ENCODE measurements at regions not wholly inside any gene's neighbourhood (a gene's known extent, or its start where the extent isn't known, plus 50 kb on each side); places are given as distances from the start of the nearest gene placed in this dataset.
A peak's percentile ranks its signal among the peaks of the same experiment; 100 is the strongest.

DNA sequence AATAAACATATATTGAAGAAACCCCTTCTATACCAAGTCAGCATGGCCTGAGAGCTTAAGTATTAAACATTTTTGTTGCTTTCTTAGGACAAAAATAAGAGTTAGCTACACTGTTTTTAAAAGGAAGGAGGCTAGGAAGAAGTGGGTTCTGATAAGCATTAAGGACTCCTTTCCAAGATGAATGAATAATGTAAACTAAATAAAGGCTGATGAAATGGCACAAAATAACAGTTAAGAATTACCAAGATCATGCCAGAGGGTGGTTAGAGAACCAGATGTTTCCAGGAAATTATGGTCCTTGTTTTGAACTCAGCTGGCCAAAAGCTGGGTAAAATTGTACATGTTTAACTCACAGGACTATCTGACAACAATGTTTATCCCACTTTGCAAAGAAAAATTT, 114.1 kb upstream of the ETS2 start:
- FAIRE-seq (no peak), DNase-seq (ENCODE audit: low spot score) (no peak)

DNA sequence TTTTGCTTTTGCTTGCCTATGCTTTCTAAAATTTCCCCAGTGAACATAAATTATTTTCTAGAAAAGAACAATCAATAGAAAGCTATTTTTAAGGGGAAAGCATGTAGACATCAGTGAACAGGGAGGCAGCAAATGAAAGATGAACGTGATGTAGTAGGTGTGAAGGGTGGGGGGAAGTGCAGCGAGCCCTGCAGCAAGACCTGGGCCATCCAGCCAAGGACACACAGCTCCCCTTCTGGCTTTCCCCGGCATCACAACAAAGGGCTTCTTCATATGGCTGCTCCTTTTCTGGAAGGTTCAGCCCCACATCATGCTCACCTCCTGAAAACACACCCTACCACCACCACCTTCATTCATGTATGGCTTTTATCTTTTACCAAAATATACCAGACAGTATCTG, 109.2 kb upstream of the ETS2 start:
- FAIRE-seq (no peak), DNase-seq (ENCODE audit: low spot score) (no peak)

DNA sequence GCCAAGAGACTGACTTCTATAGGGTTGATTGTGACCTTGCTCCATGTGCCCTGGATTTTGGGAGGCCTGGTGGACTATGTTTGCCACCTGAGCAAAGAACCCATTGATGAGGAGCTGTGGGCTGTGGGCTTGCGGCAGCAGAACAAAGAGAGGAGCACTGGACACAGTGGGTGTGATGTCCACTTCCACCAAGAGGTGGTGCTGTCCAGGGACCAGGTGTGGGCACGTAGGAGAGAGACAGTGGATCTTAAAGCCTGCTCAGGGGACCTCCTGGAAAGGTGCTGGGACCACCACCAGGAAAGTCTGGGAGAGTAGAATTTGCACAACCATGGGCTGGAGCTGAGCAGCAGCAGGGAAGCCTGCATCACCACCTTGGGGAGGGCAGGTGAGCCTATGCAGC, 106.7 kb upstream of the ETS2 start:
- FAIRE-seq (no peak), DNase-seq (ENCODE audit: low spot score) (no peak)

DNA sequence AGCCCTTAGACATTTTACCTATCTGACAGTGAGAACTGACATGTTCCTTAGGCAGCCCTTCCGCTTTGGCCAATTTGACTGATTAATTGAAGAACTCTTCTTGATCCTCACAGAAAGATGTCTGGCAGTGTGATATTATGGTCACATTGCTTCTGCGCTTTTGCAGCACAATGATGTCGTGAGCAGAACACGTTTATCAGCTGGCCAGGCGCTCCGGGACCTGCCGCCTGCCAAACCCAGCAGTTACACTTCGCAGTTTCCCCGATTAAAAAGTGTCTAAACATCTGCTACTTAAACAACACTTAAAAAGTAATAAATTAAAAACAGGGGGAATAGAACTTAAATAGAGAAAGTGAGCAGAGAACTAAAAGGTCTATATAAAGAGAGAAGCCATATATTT, 103.5 kb upstream of the ETS2 start:
- FAIRE-seq: no peak
- no peak for DNase-seq (ENCODE audit: low spot score)

DNA sequence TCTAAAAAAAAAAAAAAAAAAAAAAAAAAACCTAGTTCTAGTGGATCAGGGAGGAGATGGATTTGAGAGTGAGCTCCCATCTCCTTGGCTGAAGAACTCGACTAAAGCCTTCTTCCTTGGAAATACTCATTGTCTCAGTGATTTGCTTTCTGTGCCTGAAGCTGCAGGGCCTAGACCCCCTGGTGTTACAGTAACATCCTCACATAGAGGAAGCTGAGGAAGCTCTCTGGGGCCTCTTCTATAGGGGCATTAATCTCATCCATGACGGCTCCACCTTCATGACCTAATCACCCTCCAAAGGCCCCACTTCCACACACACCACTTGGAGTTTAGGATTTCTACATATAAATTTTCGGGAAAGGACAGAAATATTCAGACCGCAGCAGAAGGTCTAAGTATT, 95.9 kb upstream of the ETS2 start:
- no peak for DNase-seq (ENCODE audit: low spot score)
- no peak for FAIRE-seq

DNA sequence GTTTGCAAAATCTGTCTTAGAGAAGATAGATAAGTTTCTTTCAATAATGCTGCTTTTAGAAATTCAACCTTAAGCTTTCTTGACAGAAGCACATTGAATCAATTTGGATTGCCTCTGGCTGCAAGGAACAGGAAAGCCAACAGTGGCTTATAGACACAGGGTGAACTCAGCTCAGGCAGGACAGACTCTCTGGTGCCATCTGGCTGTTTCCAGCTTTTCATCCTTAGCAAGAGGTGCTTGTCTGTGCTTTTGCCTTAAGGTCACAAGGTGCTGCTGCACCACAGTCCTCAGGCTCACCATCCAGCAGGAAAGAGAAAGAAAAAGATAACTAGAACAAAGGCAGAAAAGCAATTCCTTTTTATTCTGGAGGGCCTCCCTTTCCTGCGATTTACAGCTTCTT, 93.7 kb upstream of the ETS2 start:
- FAIRE-seq (no peak), DNase-seq (ENCODE audit: low spot score) (peak; percentile 14)

DNA sequence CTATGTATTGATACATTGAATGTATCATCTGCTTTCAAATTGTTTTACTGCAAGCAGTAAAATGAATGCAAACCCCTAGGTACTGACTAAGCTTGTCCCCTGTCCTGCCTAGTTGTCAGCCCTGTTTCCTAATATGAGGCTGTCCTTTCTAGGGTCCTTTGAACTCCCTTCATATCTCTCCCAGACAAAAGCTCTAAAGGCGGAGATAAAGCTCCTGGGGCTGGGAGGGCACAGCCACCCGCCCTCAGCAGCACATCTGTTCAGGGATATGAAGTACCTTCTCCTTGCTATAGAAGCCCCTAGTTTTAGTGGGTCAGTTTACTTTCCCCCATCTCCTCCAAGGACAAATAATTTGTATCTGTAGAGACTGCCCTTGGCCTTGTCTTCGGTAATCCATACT, 93.1 kb upstream of the ETS2 start:
- no peak for DNase-seq (ENCODE audit: low spot score)
- FAIRE-seq: no peak

DNA sequence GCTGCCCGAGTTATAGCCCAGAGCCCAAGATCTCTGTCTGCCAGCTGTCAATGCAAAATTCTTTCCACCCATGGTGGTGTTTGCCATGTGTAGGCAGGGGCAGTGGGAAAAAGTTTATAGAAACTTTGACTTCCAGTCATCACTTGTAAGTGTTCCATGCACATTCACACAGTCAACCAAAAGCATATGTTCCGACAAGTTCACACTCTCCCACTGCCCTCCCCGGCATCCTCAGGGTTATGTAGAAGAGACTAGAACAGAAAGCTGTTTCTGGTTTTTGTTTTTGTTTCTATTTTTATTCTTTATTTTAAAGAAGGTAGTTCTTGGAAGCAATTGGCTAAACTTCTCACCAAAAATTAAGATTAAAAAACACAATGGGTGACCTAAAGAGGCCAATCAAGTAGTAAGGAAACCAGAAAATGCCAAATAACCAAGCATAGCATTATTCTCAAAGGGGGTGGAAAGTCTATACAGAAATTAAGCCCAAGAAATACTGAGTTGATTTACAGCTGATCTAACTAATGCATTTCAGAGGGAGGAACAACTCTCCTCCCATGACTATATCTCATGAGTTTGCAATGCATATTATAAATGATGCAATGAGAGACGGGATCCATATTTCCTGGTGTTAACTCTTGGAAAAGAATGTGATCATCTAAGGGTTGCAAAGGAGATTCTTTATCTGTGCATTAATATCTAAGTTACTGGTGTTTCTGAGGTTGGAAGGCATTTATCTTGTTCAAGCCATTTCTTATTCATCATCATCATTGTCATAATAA, 91.5 kb upstream of the ETS2 start:
- FAIRE-seq (no peak), DNase-seq (ENCODE audit: low spot score) (no peak)

DNA sequence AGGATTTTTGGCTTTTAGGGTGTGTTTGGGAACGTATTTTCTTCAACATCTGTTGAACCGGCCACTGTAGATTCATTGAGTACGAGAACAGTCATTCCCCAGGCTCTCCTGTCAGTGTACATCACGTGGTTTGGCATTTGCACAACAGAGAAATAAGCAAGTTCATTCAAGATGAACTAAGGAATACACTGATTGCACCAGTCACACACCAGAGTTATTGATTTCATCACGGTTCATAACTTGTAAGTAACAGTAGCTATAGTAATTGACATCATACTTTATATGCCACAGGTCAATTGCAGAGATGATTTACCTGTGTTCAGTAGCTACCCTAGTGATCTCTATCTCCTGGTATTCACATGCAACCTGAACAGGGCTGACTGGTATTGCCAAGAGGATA, 90.7 kb upstream of the ETS2 start:
- no peak for FAIRE-seq
- no peak for DNase-seq (ENCODE audit: low spot score)

GRCh38 chr21:38716088-38716487, 89.6 kb upstream of the ETS2 start:
- DNase-seq (ENCODE audit: low spot score): no peak
- no peak for FAIRE-seq

DNA sequence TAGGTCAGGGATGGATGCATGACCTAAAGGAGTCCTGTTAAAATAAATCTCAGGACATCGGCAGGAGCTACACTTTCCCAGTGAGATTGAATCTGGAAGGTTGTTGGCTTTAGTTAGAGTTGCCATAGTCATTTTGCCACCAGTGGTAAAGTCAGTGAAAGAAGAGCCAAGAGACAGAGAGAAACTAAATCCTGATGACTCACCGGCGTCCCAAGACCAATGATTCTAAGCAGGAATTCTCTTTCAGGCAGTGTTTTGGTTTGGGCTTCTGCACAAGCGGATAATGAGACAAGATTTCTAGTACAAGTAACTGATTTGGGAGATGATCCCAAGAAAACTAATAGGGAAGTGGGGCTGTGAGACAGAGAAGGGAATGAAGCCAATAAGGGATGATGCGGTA, 88.8 kb upstream of the ETS2 start:
- DNase-seq (ENCODE audit: low spot score) (no peak), FAIRE-seq (no peak)

GRCh38 chr21:38718481-38718880, 87.2 kb upstream of the ETS2 start:
- DNase-seq (ENCODE audit: low spot score): no peak
- FAIRE-seq: no peak

DNA sequence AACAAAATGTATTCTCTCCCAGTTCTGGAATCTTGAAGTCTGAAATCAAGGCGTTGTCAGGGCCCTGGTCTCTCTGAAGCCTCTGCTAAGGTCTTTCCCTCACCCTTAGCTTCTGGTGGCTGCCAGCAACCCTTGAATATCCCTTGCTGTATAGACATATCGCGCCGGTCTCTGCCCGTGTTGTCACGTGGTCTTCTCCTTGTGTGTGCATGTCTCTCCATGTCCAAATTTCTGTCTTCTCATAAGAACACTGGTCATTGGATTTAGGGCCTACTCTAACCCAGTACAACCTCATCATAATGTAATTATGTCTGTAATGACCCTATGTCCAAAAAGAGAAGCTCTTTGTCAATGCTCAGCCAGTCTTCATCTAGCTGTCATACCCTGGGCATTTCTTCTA, 85.7 kb upstream of the ETS2 start:
- FAIRE-seq: no peak
- DNase-seq (ENCODE audit: low spot score): no peak

DNA sequence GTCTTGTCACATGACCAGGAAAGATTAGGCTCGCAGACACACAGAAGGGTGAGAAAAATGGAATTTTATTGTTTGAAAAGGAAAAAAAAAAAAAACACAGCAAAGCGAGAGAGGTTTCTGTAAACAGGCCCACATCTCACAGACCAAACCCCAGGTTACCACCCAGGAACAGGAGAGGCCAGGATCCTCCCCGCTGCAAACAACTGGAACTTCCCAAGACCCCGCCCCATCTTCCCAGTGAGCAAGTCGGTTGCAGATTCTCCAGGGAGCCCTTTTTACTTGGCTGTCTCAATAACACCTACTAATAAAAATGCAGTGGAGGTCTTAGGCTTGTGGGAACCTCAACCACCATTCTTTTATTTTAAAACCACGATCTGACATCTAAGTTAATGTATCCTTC, 84.7 kb upstream of the ETS2 start:
- no peak for FAIRE-seq
- DNase-seq (ENCODE audit: low spot score): no peak

DNA sequence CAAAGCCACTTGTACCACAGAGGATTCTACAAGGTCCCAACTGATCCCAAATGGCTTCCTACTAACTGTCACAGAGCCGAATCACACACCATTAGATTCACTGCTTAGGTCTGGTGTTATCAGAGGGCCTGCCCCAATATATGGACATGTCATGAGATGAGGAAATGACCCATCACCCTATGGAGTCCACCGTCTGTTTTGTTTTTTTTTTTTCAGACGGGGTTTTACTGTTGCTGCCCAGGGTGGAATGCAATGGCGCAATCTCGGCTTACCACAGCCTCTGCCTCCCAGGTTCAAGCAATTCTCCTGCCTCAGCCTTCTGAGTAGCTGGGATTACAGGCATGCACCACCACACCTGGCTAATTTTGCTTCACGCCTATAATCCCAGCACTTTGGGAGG, 83.8 kb upstream of the ETS2 start:
- no peak for DNase-seq (ENCODE audit: low spot score)
- no peak for FAIRE-seq

DNA sequence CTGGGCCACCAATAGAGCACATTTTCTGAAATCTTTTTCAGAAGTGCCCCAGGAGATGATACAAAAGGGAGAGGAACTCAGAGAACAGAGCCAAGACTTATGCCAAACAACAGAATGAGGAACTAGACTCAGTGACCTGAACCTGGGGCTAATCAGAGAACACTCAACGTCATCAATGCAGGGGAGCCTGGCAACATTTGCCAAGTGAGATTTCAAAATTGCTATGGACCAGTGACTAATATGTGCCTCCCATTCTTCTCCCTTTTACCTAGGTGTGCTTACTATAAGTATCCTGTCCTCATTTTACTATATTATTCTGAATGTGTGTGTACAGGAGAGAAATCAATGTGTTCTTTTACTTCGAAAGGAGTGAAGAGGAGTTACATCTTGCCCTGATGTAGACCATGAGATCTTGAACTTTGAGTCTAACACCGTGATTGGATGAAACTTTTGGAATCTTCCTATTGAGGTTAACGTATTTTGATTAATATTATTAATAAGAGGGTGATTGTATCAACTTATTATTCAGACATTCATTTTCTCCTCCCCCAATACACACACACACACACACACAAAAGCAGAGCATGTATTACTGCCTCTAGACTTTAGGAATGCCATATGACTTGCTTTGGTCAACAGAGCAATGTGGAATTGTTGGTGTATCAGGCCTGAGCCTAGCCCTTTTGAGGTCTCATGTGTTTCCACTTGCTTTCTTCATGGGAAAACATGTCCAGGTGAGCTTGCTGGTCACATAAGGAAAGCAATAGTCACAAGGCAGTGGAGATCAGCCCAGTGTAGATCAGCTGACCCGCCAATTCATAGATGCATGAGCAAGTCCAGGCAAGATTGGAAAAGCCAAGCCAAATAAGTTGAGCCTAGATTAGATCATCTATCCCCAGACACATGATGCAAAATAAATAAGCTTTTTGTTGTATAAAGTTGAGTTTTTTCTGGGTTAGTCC, 80.3 kb upstream of the ETS2 start:
- FAIRE-seq (no peak), DNase-seq (ENCODE audit: low spot score) (no peak)

DNA sequence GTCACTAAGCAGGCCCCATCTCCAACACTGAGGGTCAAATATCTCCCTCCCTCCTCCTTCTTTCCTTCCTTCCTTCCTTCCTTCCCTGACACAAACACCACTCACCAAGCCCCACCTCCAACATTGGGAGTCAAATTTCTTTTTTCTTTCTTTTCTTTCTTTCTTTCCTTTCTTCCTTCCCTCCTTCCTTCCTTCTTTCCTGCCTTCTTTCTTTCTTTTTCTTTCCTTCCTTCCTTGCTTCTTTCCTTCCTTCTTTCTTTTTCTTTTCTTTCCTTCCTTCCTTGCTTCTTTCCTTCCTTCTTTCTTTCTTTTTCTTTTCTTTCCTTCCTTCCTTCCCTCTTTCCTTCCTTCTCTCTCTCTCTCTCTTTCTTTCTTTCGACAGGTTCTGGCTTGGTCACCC, 79.2 kb upstream of the ETS2 start:
- DNase-seq (ENCODE audit: low spot score) (no peak), FAIRE-seq (no peak)

GRCh38 chr21:38729291-38729690, 76.4 kb upstream of the ETS2 start:
- DNase-seq (ENCODE audit: low spot score) (no peak), FAIRE-seq (no peak)

GRCh38 chr21:38729754-38730379, 75.9 kb upstream of the ETS2 start:
- DNase-seq (ENCODE audit: low spot score) (no peak), FAIRE-seq (no peak)

DNA sequence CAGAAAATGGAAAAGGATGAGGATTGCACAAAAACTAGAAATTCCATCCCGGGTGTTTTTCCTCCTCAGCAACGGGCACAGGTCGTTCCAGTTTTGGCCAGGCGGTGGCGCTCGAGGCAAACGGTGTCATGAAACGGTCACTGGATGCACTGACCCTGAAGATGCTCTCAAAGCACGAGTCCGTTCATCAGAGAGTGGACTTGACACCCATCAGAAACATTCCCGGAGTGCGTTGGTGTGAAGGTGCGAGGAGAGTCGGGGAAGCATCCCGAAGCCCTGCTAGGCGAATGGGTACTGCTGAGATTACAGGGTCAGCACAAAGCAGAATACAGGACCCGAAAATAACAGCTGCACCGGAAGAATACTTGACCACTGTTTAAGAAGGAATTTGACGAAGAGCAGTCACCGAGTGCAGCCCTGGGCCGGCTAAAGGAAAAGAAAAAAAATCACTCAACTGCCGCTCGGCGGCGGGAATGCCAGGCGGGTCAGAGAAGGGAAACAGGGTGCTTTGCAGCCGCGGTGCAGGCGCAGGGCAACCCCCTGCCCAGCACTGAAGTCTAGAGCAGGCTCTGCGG, 71.7 kb upstream of the ETS2 start:
- FAIRE-seq: no peak

GRCh38 chr21:38734646-38735365, 70.9 kb upstream of the ETS2 start:
- DNase-seq (ENCODE audit: low spot score): no peak
- no peak for FAIRE-seq

More for the DNA sequence above, 71.7 kb upstream of the ETS2 start:
- peak; percentile 43 for DNase-seq (ENCODE audit: low spot score)

All from urothelium cell line (cell line).